GM23248 (cell line): ENCODE measurements at regions not wholly inside any gene's neighbourhood (a gene's known extent, or its start where the extent isn't known, plus 50 kb on each side); places are given as distances from the start of the nearest gene placed in this dataset.

Source experiments
- DNase-seq: peaks from one replicate; pipeline ENCODE4 v3.0.0-alpha.2; 2015
- H2AFZ ChIP-seq: fragments of 200-600 bp; sonication (generic); 2 replicates; pipeline ENCODE4 v1.6.1; 2016; ENCODE audit warnings: antibody characterized with exemption
- H3F3A ChIP-seq: fragments of 200-600 bp; sonication (generic); 2 replicates; pipeline ENCODE4 v1.6.1; 2016; ENCODE audit warnings: mild to moderate bottlenecking, antibody characterized with exemption, mixed run types; ENCODE audit not compliant: insufficient read depth
- H3K27ac ChIP-seq: fragments of 200-600 bp; sonication (generic); 2 replicates; pipeline ENCODE4 v1.5.1; 2016; ENCODE audit warnings: mild to moderate bottlenecking
- H3K27me3 ChIP-seq: fragments of 200-600 bp; sonication (generic); replicated peaks from 2 replicates; pipeline ENCODE4 v1.6.1; 2016; ENCODE audit warnings: mild to moderate bottlenecking; ENCODE audit not compliant: insufficient read depth
- H3K36me3 ChIP-seq: fragments of 200-600 bp; sonication (generic); 2 replicates; pipeline ENCODE4 v1.6.1; 2016; ENCODE audit warnings: low read depth, mild to moderate bottlenecking
- H3K4me1 ChIP-seq: fragments of 200-600 bp; sonication (generic); 2 replicates; pipeline ENCODE4 v1.6.1; 2016; ENCODE audit warnings: mild to moderate bottlenecking; ENCODE audit not compliant: insufficient read depth
- H3K4me2 ChIP-seq: fragments of 200-600 bp; sonication (generic); one replicate; pipeline ENCODE4 v1.6.1; 2016; ENCODE audit warnings: mild to moderate bottlenecking; ENCODE audit not compliant: unreplicated experiment
- H3K4me3 ChIP-seq: fragments of 200-600 bp; sonication (generic); 2 replicates; pipeline ENCODE4 v1.5.1; 2016; ENCODE audit warnings: mild to moderate bottlenecking
- H3K79me2 ChIP-seq: fragments of 200-600 bp; sonication (generic); 2 replicates; pipeline ENCODE4 v1.6.1; 2016; ENCODE audit warnings: mild to moderate bottlenecking; ENCODE audit not compliant: insufficient read depth
- H3K9ac ChIP-seq: fragments of 200-600 bp; sonication (generic); 2 replicates; pipeline ENCODE4 v1.6.1; 2016; ENCODE audit warnings: mild to moderate bottlenecking
- H3K9me2 ChIP-seq: fragments of 200-600 bp; sonication (generic); 2 replicates; pipeline ENCODE4 v1.6.1; 2016; ENCODE audit warnings: mixed run types, mild to moderate bottlenecking, moderate library complexity; ENCODE audit not compliant: insufficient read depth
- H3K9me3 ChIP-seq: fragments of 200-600 bp; sonication (generic); one replicate; pipeline ENCODE4 v1.6.1; 2017; ENCODE audit warnings: low read depth
- H4K20me1 ChIP-seq: fragments of 200-600 bp; sonication (generic); 2 replicates; pipeline ENCODE4 v1.6.0; 2016; ENCODE audit not compliant: insufficient read depth
- EZH2 ChIP-seq: fragments of 200-600 bp; sonication (generic); IDR thresholded peaks from 2 replicates; pipeline ENCODE4 v1.6.1; 2018; ENCODE audit warnings: antibody characterized with exemption, mild to moderate bottlenecking; ENCODE audit not compliant: insufficient read depth, poor library complexity, severe bottlenecking
- EZH2phosphoT487 ChIP-seq: fragments of 200-600 bp; sonication (generic); IDR thresholded peaks from 2 replicates; pipeline ENCODE4 v1.6.1; 2018; ENCODE audit warnings: antibody characterized with exemption, moderate library complexity, mild to moderate bottlenecking, low read depth; ENCODE audit not compliant: insufficient read depth
- WGBS, 2 experiments: methylation state at CpG; one replicate each; pipeline ENCODE4 v1.1.6; 2015 to 2017; ENCODE audit warnings: low lambda C conversion rate in 2 of 2, low coverage in 1 of 2; ENCODE audit errors: missing lambda C conversion rate in 2 of 2; 5-methylcytosine and 5-hydroxymethylcytosine counted together
- in situ Hi-C: fragments of 300-500 bp; cut with MboI; formaldehyde crosslinking; loops from 2 replicates; pipeline ENCODE4 v1.15.0; 2020

- no peak for DNase-seq
- Histone ChIP-seq H3K36me3 (no peaks in the 10 kb centered on the region), H2AFZ (no peak overlapping the region), H3K27me3 (no peaks in the 10 kb centered on the region), H3K9ac (no peak overlapping the region), H3K4me2 (no peak overlapping the region), H3K9me3 (no peaks in the 10 kb centered on the region), H4K20me1 (no peaks in the 10 kb centered on the region), H3K4me1 (no peaks in the 10 kb centered on the region), H3K79me2 (no peaks in the 10 kb centered on the region), H3K9me2 (no peaks in the 10 kb centered on the region), H3K27ac (no peak overlapping the region), H3F3A (no peaks in the 10 kb centered on the region), H3K4me3 (no peak overlapping the region)
- in situ Hi-C loops = no loop called here
- WGBS, 2 experiments = 63 to 68% methylated on average over 3 of the region's 3 CpGs
- TF ChIP-seq EZH2 (no peak), EZH2phosphoT487 (no peak)
Observed at GRCh38 chr5:103356350-103357091, 98.0 kb downstream of the MACIR start.

DNA sequence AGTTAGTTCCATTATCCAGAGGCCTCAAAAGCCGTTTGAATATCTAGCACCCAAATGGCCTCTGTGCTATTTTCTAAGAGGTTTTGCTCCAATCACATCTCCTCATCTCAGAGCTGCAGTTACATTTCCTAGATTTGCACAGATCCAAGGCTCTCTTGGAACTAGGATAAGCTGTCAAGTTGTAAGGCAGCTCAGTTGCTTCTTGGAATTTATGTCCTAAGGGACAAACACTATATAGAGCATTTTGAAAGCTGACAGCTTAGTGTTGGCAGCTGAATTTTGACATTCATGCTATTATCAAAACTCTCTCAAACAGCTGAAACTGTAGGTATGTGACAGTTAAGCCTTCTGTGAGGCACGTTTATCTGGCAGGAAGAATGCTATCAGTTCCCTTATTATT lies 97.0 kb downstream of the MACIR start:
- in situ Hi-C loops = no loop called here
- Histone ChIP-seq H3F3A (no peaks in the 10 kb centered on the region), H3K9ac (no peak overlapping the region), H3K9me2 (no peaks in the 10 kb centered on the region), H3K4me2 (no peak overlapping the region), H3K27ac (no peak overlapping the region), H3K79me2 (no peaks in the 10 kb centered on the region), H2AFZ (no peak overlapping the region), H3K4me3 (no peak overlapping the region), H3K27me3 (no peaks in the 10 kb centered on the region), H4K20me1 (no peaks in the 10 kb centered on the region), H3K36me3 (no peaks in the 10 kb centered on the region), H3K4me1 (no peaks in the 10 kb centered on the region), H3K9me3 (no peaks in the 10 kb centered on the region)
- no peak for TF ChIP-seq EZH2phosphoT487
- TF ChIP-seq EZH2 = no peak
- no peak for DNase-seq
- WGBS, 2 experiments = 4 to 8% methylated on average over 2 of the region's 2 CpGs

- 71 to 74% methylated on average over 4 of the region's 4 CpGs for WGBS, 2 experiments
- no peak for DNase-seq
- Histone ChIP-seq H3K4me2 (no peak overlapping the region), H4K20me1 (no peaks in the 10 kb centered on the region), H3K4me3 (no peak overlapping the region), H3K4me1 (no peaks in the 10 kb centered on the region), H3K36me3 (no peaks in the 10 kb centered on the region), H3K9ac (no peak overlapping the region), H3K79me2 (no peaks in the 10 kb centered on the region), H3F3A (no peaks in the 10 kb centered on the region), H3K27me3 (no peaks in the 10 kb centered on the region), H2AFZ (no peak overlapping the region), H3K9me3 (no peaks in the 10 kb centered on the region), H3K9me2 (no peaks in the 10 kb centered on the region), H3K27ac (no peak overlapping the region)
- TF ChIP-seq EZH2 (no peak), EZH2phosphoT487 (no peak)
- in situ Hi-C loops = no loop called here
Observed at GRCh38 chr5:103354446-103354845, 95.9 kb downstream of the MACIR start.

DNA sequence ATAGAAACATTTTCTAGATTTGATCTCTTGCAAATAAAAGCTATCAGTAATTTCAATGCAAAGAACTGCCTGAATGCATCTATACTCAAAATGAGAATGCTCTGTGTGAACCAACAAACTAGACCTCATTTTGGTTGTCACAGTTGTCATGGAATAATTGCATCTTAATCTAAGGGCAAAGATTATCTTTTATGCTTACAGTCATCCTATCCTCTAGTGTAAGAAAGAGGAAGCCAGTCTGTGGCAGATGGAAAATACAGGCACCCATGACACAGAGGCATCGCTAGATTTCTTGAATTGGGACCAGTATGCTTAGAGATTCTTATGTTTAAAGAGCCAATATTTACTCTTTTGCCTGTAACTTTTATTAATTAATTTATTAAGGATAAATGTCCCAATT lies 95.0 kb downstream of the MACIR start:
- Histone ChIP-seq H3K27me3 (no peaks in the 10 kb centered on the region), H3K27ac (no peak overlapping the region), H3K9me2 (no peaks in the 10 kb centered on the region), H3K36me3 (no peaks in the 10 kb centered on the region), H3K79me2 (no peaks in the 10 kb centered on the region), H3K9ac (no peak overlapping the region), H3F3A (no peaks in the 10 kb centered on the region), H3K4me2 (no peak overlapping the region), H2AFZ (no peak overlapping the region), H3K4me1 (no peaks in the 10 kb centered on the region), H3K9me3 (no peaks in the 10 kb centered on the region), H4K20me1 (no peaks in the 10 kb centered on the region), H3K4me3 (no peak overlapping the region)
- TF ChIP-seq EZH2 = no peak
- no peak for TF ChIP-seq EZH2phosphoT487
- in situ Hi-C loops = no loop called here
- DNase-seq = no peak
- WGBS, 2 experiments = 57 to 77% methylated on average over 1 of the region's 1 CpG
